ENCODE measurements at regions not wholly inside any gene's neighbourhood (a gene's known extent, or its start where the extent isn't known, plus 50 kb on each side); places are given as distances from the start of the nearest gene placed in this dataset.

- TF ChIP-seq CTCF (IDR thresholded peaks at IDR 0.05; ENCODE audit: insufficient read depth, low read depth, low read length) = no peak
- no peak for TF ChIP-seq EZH2 (IDR thresholded peaks at IDR 0.05; ENCODE audit: insufficient read depth, low read length)
Observed at GRCh38 chr10:55002420-55002819, 201.4 kb upstream of the PCDH15 start.

All from astrocyte (in vitro differentiated cells and primary cell).